GM23338 (cell line): ENCODE measurements at regions not wholly inside any gene's neighbourhood (a gene's known extent, or its start where the extent isn't known, plus 50 kb on each side); places are given as distances from the start of the nearest gene placed in this dataset.

ENCODE experiments used
- CREB1 ChIP-seq: fragments of 250-450 bp; sonication (Bioruptor Pico); IDR thresholded peaks from 2 replicates; pipeline ENCODE4 v1.5.0; 2020; ENCODE audit warnings: low read depth, mild to moderate bottlenecking, moderate library complexity
- EZH2 ChIP-seq: fragments of 200-600 bp; sonication (generic); IDR thresholded peaks from one replicate; pipeline ENCODE4 v1.8.0; 2017; ENCODE audit warnings: antibody characterized with exemption, mild to moderate bottlenecking, low read depth; ENCODE audit not compliant: unreplicated experiment
- EZH2phosphoT487 ChIP-seq: fragments of 200-600 bp; sonication (generic); IDR thresholded peaks from one replicate; pipeline ENCODE4 v1.8.1; 2018; ENCODE audit warnings: antibody characterized with exemption; ENCODE audit not compliant: unreplicated experiment
- JUNB ChIP-seq: IDR thresholded peaks from one replicate; pipeline ENCODE4 v1.6.1; 2016; ENCODE audit warnings: antibody characterized with exemption; ENCODE audit not compliant: unreplicated experiment
- NANOG ChIP-seq: IDR thresholded peaks from 2 replicates; pipeline ENCODE4 v1.6.1; 2016; ENCODE audit warnings: antibody characterized with exemption, borderline replicate concordance
- POLR2AphosphoS5 ChIP-seq: IDR thresholded peaks from 2 replicates; pipeline ENCODE4 v1.6.1; 2016; ENCODE audit warnings: antibody characterized with exemption, low read depth
- STAT1 ChIP-seq: IDR thresholded peaks from one replicate; pipeline ENCODE4 v1.6.1; 2016; ENCODE audit warnings: antibody characterized with exemption; ENCODE audit not compliant: unreplicated experiment
- ZNF114 ChIP-seq: fragments of 250-450 bp; sonication (Bioruptor Pico); IDR thresholded peaks from 2 replicates; pipeline ENCODE4 v1.5.0; 2020; ENCODE audit warnings: mild to moderate bottlenecking, moderate library complexity
- ZNF331 ChIP-seq: fragments of 250-450 bp; sonication (Bioruptor Pico); IDR thresholded peaks from 2 replicates; pipeline ENCODE4 v1.5.0; 2020; ENCODE audit warnings: low read depth, mild to moderate bottlenecking, moderate library complexity
- TF ChIP-seq, protein P1 (sequence below), 2 experiments: fragments of 200-600 bp in 1 of 2; sonication (generic) in 1 of 2; conservative IDR thresholded peaks; 2 replicates each; pipeline versions ENCODE4 v1.5.1 to v1.6.1; 2016 to 2017; ENCODE audit warnings: antibody characterized with exemption in 2 of 2, low read depth in 2 of 2, mild to moderate bottlenecking in 2 of 2, moderate library complexity in 1 of 2
- TF ChIP-seq, protein P2 (sequence below): IDR thresholded peaks from one replicate; pipeline ENCODE4 v1.6.1; 2018; ENCODE audit warnings: antibody characterized with exemption; ENCODE audit not compliant: unreplicated experiment
- TF ChIP-seq, protein P3 (sequence below): IDR thresholded peaks from 2 replicates; pipeline ENCODE4 v1.6.1; 2016; ENCODE audit warnings: antibody characterized with exemption
- TF ChIP-seq, protein P4 (sequence below): fragments of 250-450 bp; sonication (Bioruptor Pico); IDR thresholded peaks from 2 replicates; pipeline ENCODE4 v1.5.0; 2020; ENCODE audit warnings: mild to moderate bottlenecking, moderate library complexity

DNA sequence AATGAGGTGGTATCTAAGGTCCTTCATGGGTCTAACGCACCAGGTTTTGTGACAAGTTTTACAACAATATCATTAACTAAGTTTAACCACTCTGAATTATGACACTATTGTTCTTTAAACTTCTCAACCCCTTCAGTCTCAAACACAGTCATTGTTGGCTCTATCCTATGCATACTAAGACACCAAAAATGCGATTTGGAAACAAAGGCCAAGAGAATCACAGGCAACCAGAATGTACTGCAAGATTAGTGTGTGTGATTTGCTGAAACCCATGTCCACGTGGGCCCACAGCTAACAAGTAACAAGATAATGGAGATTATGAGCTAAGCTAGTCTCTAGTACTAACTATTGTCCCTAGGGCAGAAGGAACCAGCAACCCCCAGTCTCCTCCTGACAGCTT lies 142.2 kb upstream of the RANBP3L start:
- TF ChIP-seq, protein P1, sequence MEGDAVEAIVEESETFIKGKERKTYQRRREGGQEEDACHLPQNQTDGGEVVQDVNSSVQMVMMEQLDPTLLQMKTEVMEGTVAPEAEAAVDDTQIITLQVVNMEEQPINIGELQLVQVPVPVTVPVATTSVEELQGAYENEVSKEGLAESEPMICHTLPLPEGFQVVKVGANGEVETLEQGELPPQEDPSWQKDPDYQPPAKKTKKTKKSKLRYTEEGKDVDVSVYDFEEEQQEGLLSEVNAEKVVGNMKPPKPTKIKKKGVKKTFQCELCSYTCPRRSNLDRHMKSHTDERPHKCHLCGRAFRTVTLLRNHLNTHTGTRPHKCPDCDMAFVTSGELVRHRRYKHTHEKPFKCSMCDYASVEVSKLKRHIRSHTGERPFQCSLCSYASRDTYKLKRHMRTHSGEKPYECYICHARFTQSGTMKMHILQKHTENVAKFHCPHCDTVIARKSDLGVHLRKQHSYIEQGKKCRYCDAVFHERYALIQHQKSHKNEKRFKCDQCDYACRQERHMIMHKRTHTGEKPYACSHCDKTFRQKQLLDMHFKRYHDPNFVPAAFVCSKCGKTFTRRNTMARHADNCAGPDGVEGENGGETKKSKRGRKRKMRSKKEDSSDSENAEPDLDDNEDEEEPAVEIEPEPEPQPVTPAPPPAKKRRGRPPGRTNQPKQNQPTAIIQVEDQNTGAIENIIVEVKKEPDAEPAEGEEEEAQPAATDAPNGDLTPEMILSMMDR (conservative IDR thresholded peaks at IDR 0.05; ENCODE audit: low read depth in 2 of 2), result no peak
- TF ChIP-seq EZH2 (no peak), ZNF331 (CRISPR knock-in tag) (no peak), JUNB (no peak), POLR2AphosphoS5 (no peak), CREB1 (CRISPR knock-in tag) (no peak), EZH2phosphoT487 (no peak), STAT1 (no peak), NANOG (no peak), ZNF114 (CRISPR knock-in tag) (no peak)
- TF ChIP-seq, protein P2, sequence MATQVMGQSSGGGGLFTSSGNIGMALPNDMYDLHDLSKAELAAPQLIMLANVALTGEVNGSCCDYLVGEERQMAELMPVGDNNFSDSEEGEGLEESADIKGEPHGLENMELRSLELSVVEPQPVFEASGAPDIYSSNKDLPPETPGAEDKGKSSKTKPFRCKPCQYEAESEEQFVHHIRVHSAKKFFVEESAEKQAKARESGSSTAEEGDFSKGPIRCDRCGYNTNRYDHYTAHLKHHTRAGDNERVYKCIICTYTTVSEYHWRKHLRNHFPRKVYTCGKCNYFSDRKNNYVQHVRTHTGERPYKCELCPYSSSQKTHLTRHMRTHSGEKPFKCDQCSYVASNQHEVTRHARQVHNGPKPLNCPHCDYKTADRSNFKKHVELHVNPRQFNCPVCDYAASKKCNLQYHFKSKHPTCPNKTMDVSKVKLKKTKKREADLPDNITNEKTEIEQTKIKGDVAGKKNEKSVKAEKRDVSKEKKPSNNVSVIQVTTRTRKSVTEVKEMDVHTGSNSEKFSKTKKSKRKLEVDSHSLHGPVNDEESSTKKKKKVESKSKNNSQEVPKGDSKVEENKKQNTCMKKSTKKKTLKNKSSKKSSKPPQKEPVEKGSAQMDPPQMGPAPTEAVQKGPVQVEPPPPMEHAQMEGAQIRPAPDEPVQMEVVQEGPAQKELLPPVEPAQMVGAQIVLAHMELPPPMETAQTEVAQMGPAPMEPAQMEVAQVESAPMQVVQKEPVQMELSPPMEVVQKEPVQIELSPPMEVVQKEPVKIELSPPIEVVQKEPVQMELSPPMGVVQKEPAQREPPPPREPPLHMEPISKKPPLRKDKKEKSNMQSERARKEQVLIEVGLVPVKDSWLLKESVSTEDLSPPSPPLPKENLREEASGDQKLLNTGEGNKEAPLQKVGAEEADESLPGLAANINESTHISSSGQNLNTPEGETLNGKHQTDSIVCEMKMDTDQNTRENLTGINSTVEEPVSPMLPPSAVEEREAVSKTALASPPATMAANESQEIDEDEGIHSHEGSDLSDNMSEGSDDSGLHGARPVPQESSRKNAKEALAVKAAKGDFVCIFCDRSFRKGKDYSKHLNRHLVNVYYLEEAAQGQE, result no peak
- TF ChIP-seq, protein P3, sequence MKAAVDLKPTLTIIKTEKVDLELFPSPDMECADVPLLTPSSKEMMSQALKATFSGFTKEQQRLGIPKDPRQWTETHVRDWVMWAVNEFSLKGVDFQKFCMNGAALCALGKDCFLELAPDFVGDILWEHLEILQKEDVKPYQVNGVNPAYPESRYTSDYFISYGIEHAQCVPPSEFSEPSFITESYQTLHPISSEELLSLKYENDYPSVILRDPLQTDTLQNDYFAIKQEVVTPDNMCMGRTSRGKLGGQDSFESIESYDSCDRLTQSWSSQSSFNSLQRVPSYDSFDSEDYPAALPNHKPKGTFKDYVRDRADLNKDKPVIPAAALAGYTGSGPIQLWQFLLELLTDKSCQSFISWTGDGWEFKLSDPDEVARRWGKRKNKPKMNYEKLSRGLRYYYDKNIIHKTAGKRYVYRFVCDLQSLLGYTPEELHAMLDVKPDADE, result no peak
- TF ChIP-seq, protein P4, sequence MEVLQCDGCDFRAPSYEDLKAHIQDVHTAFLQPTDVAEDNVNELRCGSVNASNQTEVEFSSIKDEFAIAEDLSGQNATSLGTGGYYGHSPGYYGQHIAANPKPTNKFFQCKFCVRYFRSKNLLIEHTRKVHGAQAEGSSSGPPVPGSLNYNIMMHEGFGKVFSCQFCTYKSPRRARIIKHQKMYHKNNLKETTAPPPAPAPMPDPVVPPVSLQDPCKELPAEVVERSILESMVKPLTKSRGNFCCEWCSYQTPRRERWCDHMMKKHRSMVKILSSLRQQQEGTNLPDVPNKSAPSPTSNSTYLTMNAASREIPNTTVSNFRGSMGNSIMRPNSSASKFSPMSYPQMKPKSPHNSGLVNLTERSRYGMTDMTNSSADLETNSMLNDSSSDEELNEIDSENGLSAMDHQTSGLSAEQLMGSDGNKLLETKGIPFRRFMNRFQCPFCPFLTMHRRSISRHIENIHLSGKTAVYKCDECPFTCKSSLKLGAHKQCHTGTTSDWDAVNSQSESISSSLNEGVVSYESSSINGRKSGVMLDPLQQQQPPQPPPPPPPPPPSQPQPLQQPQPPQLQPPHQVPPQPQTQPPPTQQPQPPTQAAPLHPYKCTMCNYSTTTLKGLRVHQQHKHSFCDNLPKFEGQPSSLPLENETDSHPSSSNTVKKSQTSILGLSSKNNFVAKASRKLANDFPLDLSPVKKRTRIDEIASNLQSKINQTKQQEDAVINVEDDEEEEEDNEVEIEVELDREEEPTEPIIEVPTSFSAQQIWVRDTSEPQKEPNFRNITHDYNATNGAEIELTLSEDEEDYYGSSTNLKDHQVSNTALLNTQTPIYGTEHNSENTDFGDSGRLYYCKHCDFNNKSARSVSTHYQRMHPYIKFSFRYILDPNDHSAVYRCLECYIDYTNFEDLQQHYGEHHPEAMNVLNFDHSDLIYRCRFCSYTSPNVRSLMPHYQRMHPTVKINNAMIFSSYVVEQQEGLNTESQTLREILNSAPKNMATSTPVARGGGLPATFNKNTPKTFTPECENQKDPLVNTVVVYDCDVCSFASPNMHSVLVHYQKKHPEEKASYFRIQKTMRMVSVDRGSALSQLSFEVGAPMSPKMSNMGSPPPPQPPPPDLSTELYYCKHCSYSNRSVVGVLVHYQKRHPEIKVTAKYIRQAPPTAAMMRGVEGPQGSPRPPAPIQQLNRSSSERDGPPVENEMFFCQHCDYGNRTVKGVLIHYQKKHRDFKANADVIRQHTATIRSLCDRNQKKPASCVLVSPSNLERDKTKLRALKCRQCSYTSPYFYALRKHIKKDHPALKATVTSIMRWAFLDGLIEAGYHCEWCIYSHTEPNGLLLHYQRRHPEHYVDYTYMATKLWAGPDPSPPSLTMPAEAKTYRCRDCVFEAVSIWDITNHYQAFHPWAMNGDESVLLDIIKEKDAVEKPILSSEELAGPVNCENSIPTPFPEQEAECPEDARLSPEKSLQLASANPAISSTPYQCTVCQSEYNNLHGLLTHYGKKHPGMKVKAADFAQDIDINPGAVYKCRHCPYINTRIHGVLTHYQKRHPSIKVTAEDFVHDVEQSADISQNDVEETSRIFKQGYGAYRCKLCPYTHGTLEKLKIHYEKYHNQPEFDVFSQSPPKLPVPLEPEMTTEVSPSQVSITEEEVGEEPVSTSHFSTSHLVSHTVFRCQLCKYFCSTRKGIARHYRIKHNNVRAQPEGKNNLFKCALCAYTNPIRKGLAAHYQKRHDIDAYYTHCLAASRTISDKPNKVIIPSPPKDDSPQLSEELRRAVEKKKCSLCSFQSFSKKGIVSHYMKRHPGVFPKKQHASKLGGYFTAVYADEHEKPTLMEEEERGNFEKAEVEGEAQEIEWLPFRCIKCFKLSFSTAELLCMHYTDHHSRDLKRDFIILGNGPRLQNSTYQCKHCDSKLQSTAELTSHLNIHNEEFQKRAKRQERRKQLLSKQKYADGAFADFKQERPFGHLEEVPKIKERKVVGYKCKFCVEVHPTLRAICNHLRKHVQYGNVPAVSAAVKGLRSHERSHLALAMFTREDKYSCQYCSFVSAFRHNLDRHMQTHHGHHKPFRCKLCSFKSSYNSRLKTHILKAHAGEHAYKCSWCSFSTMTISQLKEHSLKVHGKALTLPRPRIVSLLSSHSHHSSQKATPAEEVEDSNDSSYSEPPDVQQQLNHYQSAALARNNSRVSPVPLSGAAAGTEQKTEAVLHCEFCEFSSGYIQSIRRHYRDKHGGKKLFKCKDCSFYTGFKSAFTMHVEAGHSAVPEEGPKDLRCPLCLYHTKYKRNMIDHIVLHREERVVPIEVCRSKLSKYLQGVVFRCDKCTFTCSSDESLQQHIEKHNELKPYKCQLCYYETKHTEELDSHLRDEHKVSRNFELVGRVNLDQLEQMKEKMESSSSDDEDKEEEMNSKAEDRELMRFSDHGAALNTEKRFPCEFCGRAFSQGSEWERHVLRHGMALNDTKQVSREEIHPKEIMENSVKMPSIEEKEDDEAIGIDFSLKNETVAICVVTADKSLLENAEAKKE (CRISPR knock-in tag), result no peak
